Mammary epithelial cell (primary cell): ENCODE measurements at regions not wholly inside any gene's neighbourhood (a gene's known extent, or its start where the extent isn't known, plus 50 kb on each side); places are given as distances from the start of the nearest gene placed in this dataset.

ENCODE experiments used
- EZH2 ChIP-seq: IDR thresholded peaks from 2 replicates; pipeline ENCODE4 v1.6.1; 2012; ENCODE audit warnings: low read length, inconsistent platforms, borderline replicate concordance
- TF ChIP-seq, protein P1 (sequence below), 2 donors: IDR thresholded peaks in 1 of 2; conservative IDR thresholded peaks in 1 of 2; 2 replicates each; pipeline ENCODE4 v1.5.1; 2011 to 2012; ENCODE audit warnings: inconsistent platforms in 2 of 2, low read length in 2 of 2, mild to moderate bottlenecking in 2 of 2, control low read depth in 1 of 2, low read depth in 1 of 2; ENCODE audit not compliant: insufficient read depth in 1 of 2; ENCODE audit errors: extremely low read depth in 1 of 2

- TF ChIP-seq, protein P1, sequence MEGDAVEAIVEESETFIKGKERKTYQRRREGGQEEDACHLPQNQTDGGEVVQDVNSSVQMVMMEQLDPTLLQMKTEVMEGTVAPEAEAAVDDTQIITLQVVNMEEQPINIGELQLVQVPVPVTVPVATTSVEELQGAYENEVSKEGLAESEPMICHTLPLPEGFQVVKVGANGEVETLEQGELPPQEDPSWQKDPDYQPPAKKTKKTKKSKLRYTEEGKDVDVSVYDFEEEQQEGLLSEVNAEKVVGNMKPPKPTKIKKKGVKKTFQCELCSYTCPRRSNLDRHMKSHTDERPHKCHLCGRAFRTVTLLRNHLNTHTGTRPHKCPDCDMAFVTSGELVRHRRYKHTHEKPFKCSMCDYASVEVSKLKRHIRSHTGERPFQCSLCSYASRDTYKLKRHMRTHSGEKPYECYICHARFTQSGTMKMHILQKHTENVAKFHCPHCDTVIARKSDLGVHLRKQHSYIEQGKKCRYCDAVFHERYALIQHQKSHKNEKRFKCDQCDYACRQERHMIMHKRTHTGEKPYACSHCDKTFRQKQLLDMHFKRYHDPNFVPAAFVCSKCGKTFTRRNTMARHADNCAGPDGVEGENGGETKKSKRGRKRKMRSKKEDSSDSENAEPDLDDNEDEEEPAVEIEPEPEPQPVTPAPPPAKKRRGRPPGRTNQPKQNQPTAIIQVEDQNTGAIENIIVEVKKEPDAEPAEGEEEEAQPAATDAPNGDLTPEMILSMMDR (conservative IDR thresholded peaks at IDR 0.05 in 1 of 2, IDR thresholded peaks at IDR 0.05 in 1 of 2; ENCODE audit: extremely low read depth in 1 of 2, insufficient read depth in 1 of 2, low read depth in 1 of 2, low read length in 2 of 2) = no peak
- no peak for TF ChIP-seq EZH2
Measured at GRCh38 chr5:120901199-120901598, 437.1 kb downstream of the PRR16 start.
